WERI-Rb-1 (cell line): ENCODE measurements at regions not wholly inside any gene's neighbourhood (a gene's known extent, or its start where the extent isn't known, plus 50 kb on each side); places are given as distances from the start of the nearest gene placed in this dataset.
A peak's percentile ranks its signal among the peaks of the same experiment; 100 is the strongest.

Source experiments
- DNase-seq: peaks from one replicate; pipeline ENCODE4 v3.0.0-alpha.2; 2020
- H3K27ac ChIP-seq: fragments of 250-450 bp; sonication (Bioruptor Pico); 2 replicates; pipeline ENCODE4 v1.5.1; 2020; ENCODE audit warnings: mild to moderate bottlenecking, moderate library complexity
- H3K27me3 ChIP-seq: fragments of 250-450 bp; sonication (Bioruptor Pico); 2 replicates; pipeline ENCODE4 v1.5.1; 2021; ENCODE audit warnings: mild to moderate bottlenecking, low read depth, moderate library complexity; ENCODE audit not compliant: insufficient read depth, severe bottlenecking
- H3K36me3 ChIP-seq: fragments of 250-450 bp; sonication (Bioruptor Pico); 2 replicates; pipeline ENCODE4 v1.5.1; 2020; ENCODE audit warnings: mild to moderate bottlenecking, moderate library complexity
- H3K4me3 ChIP-seq: 2 replicates; pipeline ENCODE4 v1.5.1; 2011; ENCODE audit warnings: low read depth, mild to moderate bottlenecking, control low read depth, low read length
- H3K9me3 ChIP-seq: fragments of 250-450 bp; sonication (Bioruptor Pico); 2 replicates; pipeline ENCODE4 v1.5.1; 2021; ENCODE audit warnings: mild to moderate bottlenecking, moderate library complexity; ENCODE audit not compliant: severe bottlenecking
- CTCF ChIP-seq: IDR thresholded peaks from 2 replicates; pipeline ENCODE4 v1.5.1; 2011; ENCODE audit warnings: low read depth, mild to moderate bottlenecking, control low read depth, inconsistent platforms, low read length

GRCh38 chr1:38454236-38454635 is 405.3 kb downstream of the RRAGC start:
- H3K9me3 ChIP-seq = no peaks in the 10 kb centered on the region
- H3K36me3 ChIP-seq = no peaks in the 10 kb centered on the region
- no peak for TF ChIP-seq CTCF
- DNase-seq = peak; percentile 26
- H3K27me3 ChIP-seq = no peaks in the 10 kb centered on the region
- H3K27ac ChIP-seq = no peak overlapping the region
- no peak overlapping the region for H3K4me3 ChIP-seq

GRCh38 chr1:38452246-38452645 is 405.7 kb upstream of the POU3F1 start:
- Histone ChIP-seq H3K27ac (no peak overlapping the region), H3K9me3 (no peaks in the 10 kb centered on the region), H3K4me3 (no peak overlapping the region), H3K36me3 (no peaks in the 10 kb centered on the region), H3K27me3 (no peaks in the 10 kb centered on the region)
- DNase-seq = no peak
- TF ChIP-seq CTCF = no peak

GRCh38 chr1:38451541-38451993 is 405.0 kb upstream of the POU3F1 start:
- no peak overlapping the region for H3K27ac ChIP-seq
- no peaks in the 10 kb centered on the region for H3K36me3 ChIP-seq
- no peak for TF ChIP-seq CTCF
- no peaks in the 10 kb centered on the region for H3K27me3 ChIP-seq
- H3K9me3 ChIP-seq = no peaks in the 10 kb centered on the region
- no peak for DNase-seq
- H3K4me3 ChIP-seq = no peak overlapping the region

GRCh38 chr1:38448893-38449292 is 402.3 kb upstream of the POU3F1 start:
- no peak for DNase-seq
- Histone ChIP-seq H3K4me3 (no peak overlapping the region), H3K27ac (no peak overlapping the region), H3K36me3 (no peaks in the 10 kb centered on the region), H3K27me3 (no peaks in the 10 kb centered on the region), H3K9me3 (no peaks in the 10 kb centered on the region)
- TF ChIP-seq CTCF = no peak

- Histone ChIP-seq H3K27ac (no peak overlapping the region), H3K4me3 (no peak overlapping the region), H3K27me3 (no peaks in the 10 kb centered on the region), H3K9me3 (no peaks in the 10 kb centered on the region), H3K36me3 (no peaks in the 10 kb centered on the region)
- no peak for DNase-seq
- TF ChIP-seq CTCF = no peak
These were observed 400.3 kb upstream of the POU3F1 start for GRCh38 chr1:38446936-38447335.

GRCh38 chr1:38444770-38445442 is 398.3 kb upstream of the POU3F1 start:
- DNase-seq = peak; percentile 50
- TF ChIP-seq CTCF = no peak
- Histone ChIP-seq H3K27me3 (no peaks in the 10 kb centered on the region), H3K36me3 (no peaks in the 10 kb centered on the region), H3K4me3 (no peak overlapping the region), H3K9me3 (no peaks in the 10 kb centered on the region), H3K27ac (no peak overlapping the region)
